Thoracic aorta (tissue), 2 donors: ENCODE measurements at regions not wholly inside any gene's neighbourhood (a gene's known extent, or its start where the extent isn't known, plus 50 kb on each side); places are given as distances from the start of the nearest gene placed in this dataset.

Experiments used
- ATAC-seq: fragments of 150-250 bp; one replicate; pipeline ENCODE4 v1.8.0; 2017; ENCODE audit warnings: low read depth; ENCODE audit not compliant: insufficient number of reproducible peaks, low FRiP score
- DNase-seq: peaks from one replicate; pipeline ENCODE4 v3.0.0-alpha.2; 2020; ENCODE audit warnings: low spot score
- H3K27ac ChIP-seq, 2 donors: fragments of 200-600 bp; sonication (generic); 1 replicate in 1 of 2; 2 replicates in 1 of 2; pipeline ENCODE4 v1.5.1; 2016; ENCODE audit warnings: mild to moderate bottlenecking in 2 of 2, moderate library complexity in 2 of 2
- H3K27me3 ChIP-seq: fragments of 200-600 bp; sonication (generic); replicated peaks from 2 replicates; pipeline ENCODE4 v1.6.0; 2016; ENCODE audit warnings: mild to moderate bottlenecking; ENCODE audit not compliant: insufficient read depth
- H3K36me3 ChIP-seq: fragments of 200-600 bp; sonication (generic); one replicate; pipeline ENCODE4 v1.5.1; 2016
- H3K4me1 ChIP-seq, 2 donors: fragments of 200-600 bp; sonication (generic); 1 replicate in 1 of 2; 2 replicates in 1 of 2; pipeline versions ENCODE4 v1.5.1 to v1.6.0; 2016; ENCODE audit warnings: low read depth in 2 of 2, mild to moderate bottlenecking in 1 of 2; ENCODE audit not compliant: control insufficient read depth in 1 of 2
- H3K4me3 ChIP-seq: fragments of 200-600 bp; sonication (generic); 2 replicates; pipeline ENCODE4 v1.5.1; 2016; ENCODE audit warnings: mild to moderate bottlenecking
- H3K9me3 ChIP-seq: fragments of 200-600 bp; sonication (generic); 2 replicates; pipeline ENCODE4 v1.5.1; 2016
- TF ChIP-seq, protein P1 (sequence below): fragments of 200-600 bp; sonication (generic); IDR thresholded peaks from one replicate; pipeline ENCODE4 v1.5.1; 2019; ENCODE audit warnings: antibody characterized with exemption

DNA sequence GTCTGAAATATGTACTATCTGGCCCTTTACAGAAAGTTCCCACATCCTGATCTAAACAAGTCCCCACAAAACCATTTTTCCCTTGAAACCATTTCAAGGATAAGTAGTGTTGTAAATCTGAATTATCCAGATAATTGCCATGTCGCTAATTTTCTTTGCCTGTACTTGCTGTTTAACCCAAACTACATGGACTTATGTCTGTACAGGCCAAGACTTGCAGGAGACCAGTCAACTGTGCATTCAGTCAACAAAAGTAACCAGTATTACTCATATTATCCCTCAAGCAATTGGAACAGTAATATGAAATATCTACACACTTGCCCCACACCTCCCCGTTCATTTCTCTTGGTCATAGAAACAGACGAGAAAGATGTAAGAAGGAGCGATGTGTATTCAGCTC is 347.8 kb upstream of the NFE2L3 start:
- no peak for ATAC-seq
- H3K36me3 ChIP-seq, result no peaks in the 10 kb centered on the region
- H3K27ac ChIP-seq, result peak overlapping the region; percentile 61 to 75
- H3K9me3 ChIP-seq, result no peaks in the 10 kb centered on the region
- H3K4me3 ChIP-seq, result no peak overlapping the region
- TF ChIP-seq, protein P1, sequence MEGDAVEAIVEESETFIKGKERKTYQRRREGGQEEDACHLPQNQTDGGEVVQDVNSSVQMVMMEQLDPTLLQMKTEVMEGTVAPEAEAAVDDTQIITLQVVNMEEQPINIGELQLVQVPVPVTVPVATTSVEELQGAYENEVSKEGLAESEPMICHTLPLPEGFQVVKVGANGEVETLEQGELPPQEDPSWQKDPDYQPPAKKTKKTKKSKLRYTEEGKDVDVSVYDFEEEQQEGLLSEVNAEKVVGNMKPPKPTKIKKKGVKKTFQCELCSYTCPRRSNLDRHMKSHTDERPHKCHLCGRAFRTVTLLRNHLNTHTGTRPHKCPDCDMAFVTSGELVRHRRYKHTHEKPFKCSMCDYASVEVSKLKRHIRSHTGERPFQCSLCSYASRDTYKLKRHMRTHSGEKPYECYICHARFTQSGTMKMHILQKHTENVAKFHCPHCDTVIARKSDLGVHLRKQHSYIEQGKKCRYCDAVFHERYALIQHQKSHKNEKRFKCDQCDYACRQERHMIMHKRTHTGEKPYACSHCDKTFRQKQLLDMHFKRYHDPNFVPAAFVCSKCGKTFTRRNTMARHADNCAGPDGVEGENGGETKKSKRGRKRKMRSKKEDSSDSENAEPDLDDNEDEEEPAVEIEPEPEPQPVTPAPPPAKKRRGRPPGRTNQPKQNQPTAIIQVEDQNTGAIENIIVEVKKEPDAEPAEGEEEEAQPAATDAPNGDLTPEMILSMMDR, result no peak
- peaks cover 28 to 72% of the 10 kb centered on the region in 2 donors for H3K4me1 ChIP-seq
- no peaks in the 10 kb centered on the region for H3K27me3 ChIP-seq
- DNase-seq, result no peak

DNA sequence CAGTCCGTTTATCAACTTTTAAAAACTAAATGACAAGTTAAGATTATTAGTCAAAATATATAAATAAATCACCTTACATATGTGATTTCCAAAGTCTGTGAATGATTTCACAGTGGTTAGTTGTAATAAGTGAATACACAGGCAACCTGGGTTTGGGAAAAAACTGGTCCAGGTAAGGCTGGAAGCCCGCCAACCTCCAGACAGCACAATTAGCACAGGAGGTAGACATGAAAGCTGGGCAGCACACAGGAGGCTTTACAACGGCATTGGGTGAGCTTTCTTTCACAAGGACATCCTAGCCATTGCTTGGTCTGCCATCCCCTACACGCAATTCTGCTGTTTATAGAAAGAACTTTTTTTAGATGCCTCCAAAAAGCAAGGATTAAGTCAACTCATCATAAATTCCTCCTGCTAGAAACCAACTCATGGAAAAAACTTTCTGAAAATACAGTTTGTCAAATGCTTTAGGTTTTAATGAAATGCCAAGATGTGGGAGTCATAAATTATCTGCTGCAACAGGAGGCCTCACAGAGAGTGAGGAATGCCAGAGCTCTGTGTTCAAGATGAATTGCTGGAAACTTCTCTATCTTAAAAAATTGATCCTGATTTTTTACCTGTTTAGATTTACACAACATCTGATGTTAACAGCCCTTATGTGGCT is 346.8 kb upstream of the NFE2L3 start:
- Histone ChIP-seq H3K36me3 (no peaks in the 10 kb centered on the region), H3K4me1 (peaks cover 32 to 80% of the 10 kb centered on the region in 2 donors), H3K4me3 (no peak overlapping the region), H3K27ac (peak overlapping the region; percentile 41 to 61), H3K9me3 (no peaks in the 10 kb centered on the region), H3K27me3 (no peaks in the 10 kb centered on the region)
- no peak for ATAC-seq
- DNase-seq, result no peak
- TF ChIP-seq, protein P1, result no peak

DNA sequence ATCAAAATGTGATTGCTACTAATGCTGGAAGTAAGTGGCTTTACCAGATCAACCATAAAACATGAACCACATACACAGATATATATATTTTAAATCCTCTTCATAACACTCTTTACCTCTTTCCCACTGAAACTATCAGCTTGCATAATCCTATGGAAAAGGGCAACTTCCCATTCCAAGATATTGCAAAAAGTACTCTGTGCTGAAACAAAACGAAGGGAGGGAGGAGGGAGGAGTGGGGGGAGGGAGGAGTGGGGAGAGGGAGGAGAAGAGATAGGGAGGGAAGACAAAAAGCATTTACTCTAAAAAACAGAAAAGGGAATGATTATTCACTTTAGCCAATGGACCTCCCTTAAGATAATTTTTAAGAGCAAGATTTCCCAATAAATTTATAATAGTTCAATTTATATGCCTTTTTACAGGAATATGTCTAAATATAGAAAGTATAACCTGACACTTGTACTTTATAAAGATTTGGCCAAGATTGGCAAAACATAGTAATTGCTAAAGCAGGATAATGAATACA is 344.8 kb upstream of the NFE2L3 start:
- Histone ChIP-seq H3K27me3 (no peaks in the 10 kb centered on the region), H3K9me3 (no peaks in the 10 kb centered on the region), H3K27ac (peak overlapping the region in 1 of 2 donors; percentile 61), H3K4me1 (peaks cover 32 to 78% of the 10 kb centered on the region in 2 donors), H3K4me3 (no peak overlapping the region), H3K36me3 (no peaks in the 10 kb centered on the region)
- TF ChIP-seq, protein P1, result no peak
- ATAC-seq (no peak), DNase-seq (no peak)

DNA sequence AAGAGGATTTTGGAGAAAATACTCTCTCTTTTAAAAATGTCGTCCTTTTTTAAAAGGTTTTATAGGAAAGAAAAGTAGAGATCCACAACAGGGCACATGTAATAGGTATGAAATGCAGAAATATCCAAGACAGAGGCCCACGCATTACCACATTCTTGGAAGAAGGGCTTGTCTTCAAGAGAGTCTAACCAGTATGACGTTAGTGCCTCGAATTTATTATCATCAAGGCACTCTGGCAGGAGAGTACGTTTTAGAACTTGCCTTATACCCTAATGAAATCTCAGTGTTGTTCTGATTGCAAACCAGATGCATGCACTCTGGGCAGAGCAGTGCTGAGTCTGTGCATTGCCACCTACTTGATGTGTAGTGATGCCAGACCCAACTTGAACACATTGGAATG is 342.6 kb upstream of the NFE2L3 start:
- TF ChIP-seq, protein P1, result no peak
- Histone ChIP-seq H3K9me3 (no peaks in the 10 kb centered on the region), H3K4me3 (no peak overlapping the region), H3K27me3 (no peaks in the 10 kb centered on the region), H3K27ac (peak overlapping the region in 1 of 2 donors; percentile 36), H3K36me3 (no peaks in the 10 kb centered on the region), H3K4me1 (peaks cover 28 to 55% of the 10 kb centered on the region in 2 donors)
- ATAC-seq, result no peak
- DNase-seq, result no peak

DNA sequence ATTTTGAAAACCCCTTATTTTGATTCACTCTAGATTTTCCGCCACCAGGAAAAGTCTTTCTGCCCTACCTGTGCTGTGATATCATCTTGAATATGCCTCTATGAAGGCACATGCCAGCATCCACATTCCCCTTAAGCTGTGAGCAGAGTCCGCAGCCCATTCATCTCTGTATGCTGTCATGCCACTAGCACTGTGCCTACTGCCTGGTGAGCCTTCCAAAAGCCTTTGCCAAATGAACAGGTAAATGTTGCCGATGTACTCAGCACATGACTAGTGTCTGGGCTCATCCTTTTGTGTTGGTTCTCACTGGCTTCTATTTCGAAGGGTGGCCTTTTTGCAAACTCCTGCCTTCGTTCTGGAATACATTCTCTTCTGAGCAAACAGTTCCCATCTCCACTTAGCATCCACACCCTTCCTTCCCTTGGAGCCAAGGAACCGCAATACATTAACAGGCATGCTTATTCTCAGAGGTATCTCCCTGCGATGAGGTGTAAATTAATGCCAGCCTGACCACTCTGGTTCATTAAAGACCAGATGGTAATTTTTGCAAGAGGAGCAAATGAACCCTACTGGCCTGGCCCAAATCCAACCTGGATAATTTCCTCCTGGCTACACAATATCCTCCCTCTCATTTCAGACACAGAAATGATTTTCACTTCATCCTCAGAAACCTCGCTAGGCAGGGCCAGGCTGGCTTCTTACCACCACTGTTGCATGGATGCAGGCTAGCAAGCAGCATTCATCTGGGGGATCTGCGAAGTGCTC is 339.7 kb upstream of the NFE2L3 start:
- DNase-seq (no peak), ATAC-seq (no peak)
- Histone ChIP-seq H3K9me3 (no peaks in the 10 kb centered on the region), H3K4me3 (no peak overlapping the region), H3K27ac (no peak overlapping the region), H3K36me3 (no peaks in the 10 kb centered on the region), H3K27me3 (no peaks in the 10 kb centered on the region), H3K4me1 (peaks cover 14 to 27% of the 10 kb centered on the region in 2 donors)
- TF ChIP-seq, protein P1, result no peak
